Panc1 (cell line): ENCODE measurements at regions not wholly inside any gene's neighbourhood (a gene's known extent, or its start where the extent isn't known, plus 50 kb on each side); places are given as distances from the start of the nearest gene placed in this dataset.

ENCODE experiments used
- CTCF ChIP-seq: fragments of 450-650 bp; IDR thresholded peaks from 2 replicates; pipeline ENCODE4 v1.5.1; 2017; ENCODE audit warnings: mild to moderate bottlenecking
- POLR2AphosphoS5 ChIP-seq: IDR thresholded peaks from 2 replicates; pipeline ENCODE4 v1.6.1; 2012; ENCODE audit warnings: mild to moderate bottlenecking, low read depth, low read length, moderate library complexity
- SIN3A ChIP-seq: IDR thresholded peaks from 2 replicates; pipeline ENCODE4 v1.6.1; 2012; ENCODE audit warnings: low read depth, mild to moderate bottlenecking, low read length, moderate library complexity, borderline replicate concordance; ENCODE audit not compliant: insufficient read depth

- no peak for TF ChIP-seq CTCF
- TF ChIP-seq SIN3A = no peak
- TF ChIP-seq POLR2AphosphoS5 = no peak
Measured at GRCh38 chr5:123858938-123859337, 347.0 kb downstream of the CSNK1G3 start.
